22Rv1 (cell line): ENCODE measurements at regions not wholly inside any gene's neighbourhood (a gene's known extent, or its start where the extent isn't known, plus 50 kb on each side); places are given as distances from the start of the nearest gene placed in this dataset.
"Not testable (repeated sequence)": the region's sequence is repeated elsewhere in the genome, so short reads cannot be mapped to it uniquely, and the experiment has no call there.

Source experiments
- H3K27ac ChIP-seq: fragments of 450-650 bp; 2 replicates; pipeline ENCODE4 v1.5.1; 2017
- ZFX ChIP-seq: fragments of 450-650 bp; IDR thresholded peaks from 2 replicates; pipeline ENCODE4 v1.6.1; 2017; ENCODE audit warnings: antibody characterized with exemption, borderline replicate concordance
- TF ChIP-seq, protein P1 (sequence below): fragments of 450-650 bp; IDR thresholded peaks from 2 replicates; pipeline ENCODE4 v1.5.1; 2017; ENCODE audit warnings: mild to moderate bottlenecking

GRCh38 chr5:163330723-163331668 is 106.4 kb upstream of the CCNG1 start:
- no peak for TF ChIP-seq ZFX
- TF ChIP-seq, protein P1, sequence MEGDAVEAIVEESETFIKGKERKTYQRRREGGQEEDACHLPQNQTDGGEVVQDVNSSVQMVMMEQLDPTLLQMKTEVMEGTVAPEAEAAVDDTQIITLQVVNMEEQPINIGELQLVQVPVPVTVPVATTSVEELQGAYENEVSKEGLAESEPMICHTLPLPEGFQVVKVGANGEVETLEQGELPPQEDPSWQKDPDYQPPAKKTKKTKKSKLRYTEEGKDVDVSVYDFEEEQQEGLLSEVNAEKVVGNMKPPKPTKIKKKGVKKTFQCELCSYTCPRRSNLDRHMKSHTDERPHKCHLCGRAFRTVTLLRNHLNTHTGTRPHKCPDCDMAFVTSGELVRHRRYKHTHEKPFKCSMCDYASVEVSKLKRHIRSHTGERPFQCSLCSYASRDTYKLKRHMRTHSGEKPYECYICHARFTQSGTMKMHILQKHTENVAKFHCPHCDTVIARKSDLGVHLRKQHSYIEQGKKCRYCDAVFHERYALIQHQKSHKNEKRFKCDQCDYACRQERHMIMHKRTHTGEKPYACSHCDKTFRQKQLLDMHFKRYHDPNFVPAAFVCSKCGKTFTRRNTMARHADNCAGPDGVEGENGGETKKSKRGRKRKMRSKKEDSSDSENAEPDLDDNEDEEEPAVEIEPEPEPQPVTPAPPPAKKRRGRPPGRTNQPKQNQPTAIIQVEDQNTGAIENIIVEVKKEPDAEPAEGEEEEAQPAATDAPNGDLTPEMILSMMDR = no peak
- no peak overlapping the region for H3K27ac ChIP-seq

DNA sequence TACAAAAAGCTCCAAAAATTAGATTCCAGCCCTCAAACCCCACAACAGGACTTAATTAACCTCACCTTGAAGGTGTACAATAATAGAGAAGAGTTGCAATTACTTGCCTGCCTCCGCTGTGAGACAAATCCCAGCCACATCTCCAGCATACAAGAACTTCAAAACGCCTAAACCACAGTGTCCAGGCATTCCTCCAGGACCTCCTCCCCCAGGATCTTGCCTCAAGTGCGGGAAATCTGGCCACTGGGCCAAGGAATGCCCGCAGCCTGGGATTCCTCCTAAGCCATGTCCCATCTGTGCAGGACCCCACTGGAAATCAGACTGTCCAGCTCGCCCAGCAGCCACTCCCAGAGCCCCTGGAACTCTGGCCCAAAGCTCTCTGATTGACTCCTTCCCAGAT is 101.3 kb upstream of the CCNG1 start:
- H3K27ac ChIP-seq = not testable (repeated sequence)

- H3K27ac ChIP-seq = no peak overlapping the region
These were observed 98.2 kb upstream of the CCNG1 start for GRCh38 chr5:163339148-163339547.

GRCh38 chr5:163340378-163340777 is 97.0 kb upstream of the CCNG1 start:
- H3K27ac ChIP-seq = not testable (repeated sequence)

More at GRCh38 chr5:163339148-163339547, 98.2 kb upstream of the CCNG1 start:
- TF ChIP-seq, protein P1 = no peak
- TF ChIP-seq ZFX = no peak

DNA sequence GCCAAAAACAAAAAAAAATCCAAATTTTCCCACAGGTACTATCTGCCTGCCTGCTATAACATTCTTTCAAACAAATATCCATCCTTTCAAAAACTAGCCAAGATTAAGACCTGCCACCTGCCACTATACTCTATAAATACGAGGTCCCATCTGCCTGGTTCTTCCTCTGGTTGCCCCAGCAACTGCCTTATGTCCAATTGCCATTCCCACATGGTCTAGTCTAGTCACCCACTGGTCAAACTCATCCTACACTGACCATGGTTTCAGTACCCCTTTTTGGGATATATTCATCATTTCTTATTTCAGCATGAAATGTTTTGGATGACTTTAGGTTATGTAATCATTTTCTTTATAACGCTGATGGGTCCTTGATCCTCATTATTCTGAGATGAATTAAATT is 95.1 kb upstream of the CCNG1 start:
- TF ChIP-seq, protein P1 = no peak
- TF ChIP-seq ZFX = no peak
- no peak overlapping the region for H3K27ac ChIP-seq

DNA sequence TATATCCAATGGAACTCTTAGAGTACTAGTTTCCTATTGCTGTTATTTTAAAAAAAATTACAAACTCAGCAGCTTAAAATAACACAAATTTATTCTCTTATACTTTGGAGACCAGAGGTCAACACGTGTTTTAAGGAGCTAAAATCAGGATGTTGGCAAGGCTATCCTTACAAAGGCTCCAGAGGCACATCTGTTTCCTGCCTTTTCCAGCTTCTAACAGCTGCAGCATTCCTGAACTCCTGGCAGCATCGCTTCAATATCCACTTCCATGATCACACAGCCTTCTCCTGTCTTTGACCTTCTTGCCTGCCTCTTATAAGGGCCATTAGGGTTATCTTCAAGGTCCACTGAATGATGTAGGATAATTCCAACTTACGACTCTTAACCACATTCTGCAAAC is 92.2 kb upstream of the CCNG1 start:
- TF ChIP-seq, protein P1 = no peak
- TF ChIP-seq ZFX = no peak
- no peak overlapping the region for H3K27ac ChIP-seq

- TF ChIP-seq, protein P1 = peak; percentile 83
- TF ChIP-seq ZFX = no peak
- H3K27ac ChIP-seq = no peak overlapping the region
These were observed 89.7 kb upstream of the CCNG1 start for GRCh38 chr5:163347671-163348070.

DNA sequence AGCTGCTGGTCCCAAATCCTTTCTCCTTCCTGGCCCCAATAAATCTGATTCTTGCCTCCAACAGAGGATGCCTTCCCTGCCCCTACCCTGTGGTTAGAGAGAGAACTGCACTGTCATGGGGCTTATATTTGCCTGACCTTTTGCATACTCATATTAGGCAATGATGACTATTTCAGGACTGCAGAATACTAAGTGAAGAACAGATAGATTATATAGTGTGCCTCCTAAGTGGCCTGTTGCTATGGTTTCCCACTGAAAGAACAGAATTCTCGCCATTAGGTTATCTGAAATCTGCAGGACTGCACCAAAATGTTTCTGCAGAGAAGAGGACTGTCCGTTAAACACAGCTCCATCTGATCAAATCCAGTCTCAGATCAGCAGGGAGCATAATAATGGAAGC is 87.3 kb upstream of the CCNG1 start:
- no peak overlapping the region for H3K27ac ChIP-seq
- TF ChIP-seq, protein P1 = no peak
- no peak for TF ChIP-seq ZFX
